C4-2B (cell line): ENCODE measurements at regions not wholly inside any gene's neighbourhood (a gene's known extent, or its start where the extent isn't known, plus 50 kb on each side); places are given as distances from the start of the nearest gene placed in this dataset.

Source experiments
- H3K27ac ChIP-seq: fragments of 450-650 bp; 2 replicates; pipeline ENCODE4 v1.5.1; 2017
- CTCF ChIP-seq: fragments of 450-650 bp; conservative IDR thresholded peaks from 2 replicates; pipeline ENCODE4 v1.5.1; 2017; ENCODE audit warnings: mild to moderate bottlenecking
- ZFX ChIP-seq: fragments of 450-650 bp; IDR thresholded peaks from 2 replicates; pipeline ENCODE4 v1.6.1; 2017

GRCh38 chr6:104268389-104268788, 591.3 kb downstream of the HACE1 start:
- no peak overlapping the region for H3K27ac ChIP-seq
- TF ChIP-seq CTCF (no peak), ZFX (no peak)

GRCh38 chr6:104266922-104267321, 592.8 kb downstream of the HACE1 start:
- TF ChIP-seq CTCF: no peak
- TF ChIP-seq ZFX: no peak
- H3K27ac ChIP-seq: no peak overlapping the region

- H3K27ac ChIP-seq: no peak overlapping the region
- TF ChIP-seq CTCF (no peak), ZFX (no peak)
Measured at GRCh38 chr6:104256646-104257045, 603.1 kb downstream of the HACE1 start.

- TF ChIP-seq CTCF: no peak
- no peak for TF ChIP-seq ZFX
- no peak overlapping the region for H3K27ac ChIP-seq
Measured at GRCh38 chr6:104253236-104253635, 606.5 kb downstream of the HACE1 start.

DNA sequence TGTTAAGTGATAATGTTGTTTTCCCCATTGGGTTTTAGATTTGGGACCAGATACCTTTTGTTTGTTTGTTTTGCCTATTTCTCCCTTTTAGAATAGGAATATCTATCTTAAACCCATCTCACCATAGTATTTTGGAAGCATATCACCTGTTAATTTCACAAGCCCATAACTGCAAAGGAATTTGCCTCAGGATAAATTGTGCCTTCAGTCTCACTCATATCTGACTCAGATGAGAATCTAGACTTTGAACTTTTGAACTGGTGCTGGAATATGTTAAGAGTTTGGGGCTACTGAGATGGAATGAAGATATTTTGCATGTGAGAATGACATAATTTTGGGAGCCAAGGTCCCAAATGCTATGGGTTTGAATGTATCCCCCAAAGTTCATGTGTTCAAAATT, 607.4 kb downstream of the HACE1 start:
- TF ChIP-seq CTCF: no peak
- no peak for TF ChIP-seq ZFX
- H3K27ac ChIP-seq: no peak overlapping the region

GRCh38 chr6:104251651-104252050, 608.1 kb downstream of the HACE1 start:
- TF ChIP-seq ZFX (no peak), CTCF (no peak)
- H3K27ac ChIP-seq: no peak overlapping the region

DNA sequence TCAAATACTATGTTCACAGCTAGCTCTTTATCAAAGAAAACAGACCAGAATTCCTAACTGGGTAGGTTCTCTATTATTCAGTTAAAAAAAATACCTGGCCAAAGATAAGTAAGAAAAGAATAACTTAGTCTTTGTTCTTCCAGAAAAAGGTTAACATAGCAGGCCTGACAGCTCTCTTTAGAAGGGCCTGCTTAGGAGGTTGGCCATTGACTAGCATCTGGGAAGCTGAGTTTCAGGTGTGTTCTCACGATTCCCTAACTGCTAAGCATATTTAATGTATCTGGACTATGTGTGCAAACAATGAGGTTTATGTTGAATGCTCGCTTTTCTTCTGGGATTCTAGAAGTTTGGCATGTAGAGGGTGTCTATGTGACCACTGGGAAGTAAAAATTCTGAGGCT, 618.9 kb downstream of the HACE1 start:
- TF ChIP-seq ZFX: no peak

DNA sequence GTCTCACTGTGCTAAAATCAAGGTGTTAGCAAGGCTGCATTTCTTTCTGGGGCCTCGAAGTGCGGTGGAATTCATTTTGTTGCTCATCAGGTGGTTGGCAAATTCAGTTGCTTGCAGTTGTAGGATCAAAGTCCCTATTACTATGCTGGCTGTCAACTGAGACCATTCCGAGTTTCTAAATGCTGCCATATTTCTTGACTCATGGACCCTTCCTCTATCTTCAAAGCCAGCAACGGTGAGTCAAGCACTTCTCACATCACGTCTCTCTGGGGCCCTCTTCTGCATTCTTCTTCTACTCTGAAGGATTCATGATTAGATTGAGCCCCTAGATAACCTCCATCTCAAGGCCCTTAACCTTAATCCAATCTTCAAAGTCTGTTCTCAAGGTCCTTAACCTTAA, 619.7 kb downstream of the HACE1 start:
- H3K27ac ChIP-seq: no peak overlapping the region
- TF ChIP-seq ZFX (no peak), CTCF (no peak)

More for the DNA sequence above, 618.9 kb downstream of the HACE1 start:
- H3K27ac ChIP-seq: no peak overlapping the region
